OCI-LY3 (cell line): ENCODE measurements at regions not wholly inside any gene's neighbourhood (a gene's known extent, or its start where the extent isn't known, plus 50 kb on each side); places are given as distances from the start of the nearest gene placed in this dataset.

Experiments used
- H2AFZ ChIP-seq: fragments of 200-600, 300-600 bp; shearing (Covaris generic); 2 replicates; pipeline ENCODE4 v1.6.0; 2014; ENCODE audit warnings: antibody characterized with exemption, low read depth, low read length
- H3K27ac ChIP-seq: fragments of 200-600, 300-600 bp; sonication (generic); 2 replicates; pipeline ENCODE4 v1.5.1; 2014; ENCODE audit warnings: mild to moderate bottlenecking, low read length, moderate library complexity, mixed read lengths
- H3K27me3 ChIP-seq: fragments of 200-600, 300-600 bp; sonication (generic); 2 replicates; pipeline ENCODE4 v1.6.1; 2014; ENCODE audit warnings: low read depth, low read length, mixed read lengths
- H3K36me3 ChIP-seq: fragments of 200-600, 300-600 bp; sonication (generic); replicated peaks from 2 replicates; pipeline ENCODE3; 2014; ENCODE audit warnings: low read depth, low read length, mixed read lengths
- H3K4me1 ChIP-seq: fragments of 300-600, 200-600 bp; sonication (generic); 2 replicates; pipeline ENCODE4 v1.6.1; 2014; ENCODE audit warnings: low read length, mixed read lengths
- H3K4me2 ChIP-seq: fragments of 200-600, 300-600 bp; sonication (generic); 2 replicates; pipeline ENCODE4 v1.6.1; 2014; ENCODE audit warnings: low read length, mixed read lengths
- H3K4me3 ChIP-seq: fragments of 300-600, 200-600 bp; sonication (generic); 2 replicates; pipeline ENCODE4 v1.5.1; 2014; ENCODE audit warnings: antibody characterized with exemption, mild to moderate bottlenecking, low read length, moderate library complexity
- H3K79me2 ChIP-seq: fragments of 300-600, 200-600 bp; shearing (Covaris generic); 2 replicates; pipeline ENCODE4 v1.6.1; 2014; ENCODE audit warnings: mild to moderate bottlenecking, low read length, mixed read lengths
- H3K9ac ChIP-seq: fragments of 300-600, 200-600 bp; shearing (Covaris generic); 2 replicates; pipeline ENCODE4 v1.6.0; 2014; ENCODE audit warnings: mild to moderate bottlenecking, low read length, moderate library complexity
- H3K9me3 ChIP-seq: fragments of 200-600, 300-600 bp; shearing (Covaris generic); 2 replicates; pipeline ENCODE4 v1.6.1; 2014; ENCODE audit warnings: low read length, mixed read lengths; ENCODE audit not compliant: insufficient read depth
- H4K20me1 ChIP-seq: fragments of 200-600, 300-600 bp; sonication (generic); 2 replicates; pipeline ENCODE4 v1.6.1; 2016; ENCODE audit warnings: low read length, mixed read lengths; ENCODE audit not compliant: insufficient read depth
- EZH2phosphoT487 ChIP-seq: fragments of 200-600 bp; shearing (Covaris generic); IDR thresholded peaks from 2 replicates; pipeline ENCODE4 v1.6.1; 2018; ENCODE audit warnings: antibody characterized with exemption, mixed run types, low read depth
- TF ChIP-seq, protein P1 (sequence below): fragments of 200-600, 300-600 bp; sonication (generic); IDR thresholded peaks from 2 replicates; pipeline ENCODE4 v1.5.1; 2014; ENCODE audit warnings: antibody characterized with exemption, low read length, low read depth

DNA sequence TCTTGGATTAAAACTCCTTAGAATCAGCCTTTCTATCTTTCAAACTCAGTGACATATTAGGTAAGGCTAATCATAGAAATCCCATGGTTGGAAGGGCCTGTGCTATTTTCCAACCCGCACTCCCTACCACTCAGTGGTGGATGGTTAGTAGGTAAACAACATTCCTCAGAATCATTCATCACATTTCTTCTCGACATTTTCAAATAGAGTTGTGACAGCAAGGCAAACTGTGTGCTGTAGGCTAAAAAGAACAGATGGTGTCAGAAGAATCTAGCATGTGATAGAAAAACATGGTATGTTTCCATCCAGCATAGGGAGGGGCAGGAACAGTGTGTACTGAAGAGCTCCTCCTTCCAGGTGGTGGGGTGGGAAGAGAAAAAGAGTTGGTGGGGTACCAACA lies 227.3 kb upstream of the NMUR2 start:
- Histone ChIP-seq H3K79me2 (no peaks in the 10 kb centered on the region), H3K36me3 (no peaks in the 10 kb centered on the region), H3K4me3 (no peak overlapping the region), H3K27ac (no peak overlapping the region), H3K9ac (no peak overlapping the region), H3K9me3 (no peaks in the 10 kb centered on the region), H2AFZ (no peak overlapping the region), H3K4me1 (no peaks in the 10 kb centered on the region), H4K20me1 (no peaks in the 10 kb centered on the region), H3K4me2 (no peak overlapping the region), H3K27me3 (no peaks in the 10 kb centered on the region)
- no peak for TF ChIP-seq EZH2phosphoT487
- TF ChIP-seq, protein P1, sequence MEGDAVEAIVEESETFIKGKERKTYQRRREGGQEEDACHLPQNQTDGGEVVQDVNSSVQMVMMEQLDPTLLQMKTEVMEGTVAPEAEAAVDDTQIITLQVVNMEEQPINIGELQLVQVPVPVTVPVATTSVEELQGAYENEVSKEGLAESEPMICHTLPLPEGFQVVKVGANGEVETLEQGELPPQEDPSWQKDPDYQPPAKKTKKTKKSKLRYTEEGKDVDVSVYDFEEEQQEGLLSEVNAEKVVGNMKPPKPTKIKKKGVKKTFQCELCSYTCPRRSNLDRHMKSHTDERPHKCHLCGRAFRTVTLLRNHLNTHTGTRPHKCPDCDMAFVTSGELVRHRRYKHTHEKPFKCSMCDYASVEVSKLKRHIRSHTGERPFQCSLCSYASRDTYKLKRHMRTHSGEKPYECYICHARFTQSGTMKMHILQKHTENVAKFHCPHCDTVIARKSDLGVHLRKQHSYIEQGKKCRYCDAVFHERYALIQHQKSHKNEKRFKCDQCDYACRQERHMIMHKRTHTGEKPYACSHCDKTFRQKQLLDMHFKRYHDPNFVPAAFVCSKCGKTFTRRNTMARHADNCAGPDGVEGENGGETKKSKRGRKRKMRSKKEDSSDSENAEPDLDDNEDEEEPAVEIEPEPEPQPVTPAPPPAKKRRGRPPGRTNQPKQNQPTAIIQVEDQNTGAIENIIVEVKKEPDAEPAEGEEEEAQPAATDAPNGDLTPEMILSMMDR, result no peak

DNA sequence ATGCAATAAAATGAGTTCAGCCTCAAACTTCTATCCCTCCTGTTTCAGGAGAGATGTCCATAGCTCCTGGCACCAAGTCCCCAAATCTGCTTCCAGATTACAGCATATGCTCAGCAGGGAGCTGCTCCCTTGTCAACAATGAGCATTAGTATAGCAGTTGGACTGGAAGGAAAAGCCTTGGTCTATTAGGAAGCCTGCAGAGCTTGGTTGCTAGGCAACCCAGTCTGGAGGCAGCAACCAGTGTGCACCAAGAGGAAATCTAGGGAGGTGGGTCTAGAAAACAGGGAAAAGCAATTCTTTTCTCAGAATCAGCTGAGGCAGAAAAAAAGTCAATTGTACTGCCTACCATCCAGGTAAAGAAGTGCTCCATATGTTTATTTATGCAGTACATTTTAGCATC lies 229.5 kb upstream of the NMUR2 start:
- Histone ChIP-seq H3K9ac (no peak overlapping the region), H3K27ac (no peak overlapping the region), H3K9me3 (no peaks in the 10 kb centered on the region), H3K36me3 (no peaks in the 10 kb centered on the region), H4K20me1 (no peaks in the 10 kb centered on the region), H3K4me1 (no peaks in the 10 kb centered on the region), H3K27me3 (no peaks in the 10 kb centered on the region), H3K79me2 (no peaks in the 10 kb centered on the region), H3K4me2 (no peak overlapping the region), H2AFZ (no peak overlapping the region), H3K4me3 (no peak overlapping the region)
- TF ChIP-seq, protein P1, result no peak
- TF ChIP-seq EZH2phosphoT487, result no peak

DNA sequence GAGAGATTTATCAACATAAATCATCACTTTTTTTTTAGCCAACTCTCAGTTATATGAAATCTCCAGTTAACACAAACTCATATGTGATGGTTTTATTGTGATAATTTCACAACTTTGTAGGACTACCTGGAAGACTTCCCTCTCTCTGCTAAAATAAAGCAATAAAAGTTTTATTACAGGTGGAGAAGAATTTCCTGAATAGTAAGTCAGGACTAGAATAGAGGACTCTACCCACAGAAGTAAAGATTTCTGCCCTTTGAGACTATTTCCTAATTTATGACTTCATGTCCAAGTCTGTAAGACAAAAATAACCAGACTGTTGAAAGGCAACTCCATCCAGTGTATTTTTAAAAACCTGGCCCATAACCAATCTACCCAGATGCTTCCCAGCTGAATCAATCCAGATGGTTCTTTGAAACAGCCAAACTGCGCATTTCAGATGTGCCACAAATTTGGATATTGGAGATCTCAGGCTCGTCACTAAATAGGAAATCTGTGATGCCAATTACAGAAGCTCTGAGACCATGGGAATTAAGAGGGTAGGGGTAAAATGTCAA lies 234.0 kb upstream of the NMUR2 start:
- TF ChIP-seq EZH2phosphoT487, result no peak
- TF ChIP-seq, protein P1, result no peak
- no peaks in the 10 kb centered on the region for H3K36me3 ChIP-seq
- H2AFZ ChIP-seq, result no peak overlapping the region
- no peaks in the 10 kb centered on the region for H3K9me3 ChIP-seq
- H3K4me1 ChIP-seq, result no peaks in the 10 kb centered on the region
- no peaks in the 10 kb centered on the region for H4K20me1 ChIP-seq
- H3K4me2 ChIP-seq, result no peak overlapping the region
- H3K9ac ChIP-seq, result no peak overlapping the region
- H3K27me3 ChIP-seq, result no peaks in the 10 kb centered on the region
- no peaks in the 10 kb centered on the region for H3K79me2 ChIP-seq
- H3K27ac ChIP-seq, result no peak overlapping the region
- H3K4me3 ChIP-seq, result no peak overlapping the region

DNA sequence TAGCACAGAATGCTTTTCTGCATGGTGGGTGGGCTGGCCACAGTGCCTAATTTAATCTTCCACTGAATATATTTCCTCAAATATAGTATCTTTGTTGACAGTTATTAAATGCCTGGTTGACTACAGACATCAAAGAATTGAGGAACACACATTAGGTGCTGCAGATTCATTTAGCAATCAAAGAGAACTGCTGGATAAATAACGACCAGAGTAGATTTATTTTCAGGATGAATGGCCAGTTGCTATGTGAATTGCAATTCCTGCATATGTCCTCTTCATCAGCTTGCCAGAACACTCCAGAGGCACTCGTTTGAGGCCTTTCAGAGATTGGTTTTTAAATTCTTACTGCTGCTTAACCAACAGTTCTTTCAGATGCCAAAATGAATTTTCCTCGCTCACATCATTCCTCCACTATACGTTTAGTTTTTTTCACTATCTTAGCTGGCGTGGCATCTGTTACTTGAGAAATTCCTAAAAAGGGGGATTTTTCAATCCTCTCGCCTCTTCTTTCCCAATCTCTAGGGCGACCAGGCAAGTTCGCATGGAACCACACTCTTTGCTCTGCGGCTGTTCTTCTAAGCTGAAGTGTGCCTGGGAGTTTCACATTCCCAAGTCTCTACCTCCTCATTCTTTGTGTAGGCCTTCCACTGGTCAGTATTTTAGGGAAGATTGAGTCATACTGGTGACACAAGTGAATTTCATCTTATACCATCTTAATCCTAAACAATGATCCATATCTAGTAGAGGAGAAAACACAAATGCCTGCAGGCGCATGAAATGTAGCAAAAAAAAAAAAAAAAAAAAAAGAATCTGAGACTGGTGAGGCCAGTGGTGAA lies 237.1 kb upstream of the NMUR2 start:
- Histone ChIP-seq H3K27me3 (no peaks in the 10 kb centered on the region), H3K27ac (no peak overlapping the region), H2AFZ (no peak overlapping the region), H3K4me1 (no peaks in the 10 kb centered on the region), H3K36me3 (no peaks in the 10 kb centered on the region), H3K4me2 (no peak overlapping the region), H3K9ac (no peak overlapping the region), H4K20me1 (no peaks in the 10 kb centered on the region), H3K4me3 (no peak overlapping the region), H3K9me3 (no peaks in the 10 kb centered on the region), H3K79me2 (no peaks in the 10 kb centered on the region)
- TF ChIP-seq EZH2phosphoT487, result no peak
